Keratinocyte (primary cell): ENCODE measurements at regions not wholly inside any gene's neighbourhood (a gene's known extent, or its start where the extent isn't known, plus 50 kb on each side); places are given as distances from the start of the nearest gene placed in this dataset.

Experiments
- DNase-seq: peaks from one replicate; pipeline ENCODE4 v3.0.0-alpha.2; 2011; ENCODE audit warnings: low read depth, missing footprints, low spot score
- FAIRE-seq: peaks from 2 replicates; lab custom pipeline; 2011; peaks lifted over from hg19 to GRCh38; lab: Jason Lieb, UNC
- H2AFZ ChIP-seq: 2 replicates; pipeline ENCODE4 v1.6.0; 2012; ENCODE audit warnings: low read length, control low read depth, inconsistent platforms; ENCODE audit not compliant: control insufficient read depth
- H3K27ac ChIP-seq: 2 replicates; pipeline ENCODE4 v1.5.1; 2011; ENCODE audit warnings: low read length; ENCODE audit not compliant: control insufficient read depth, insufficient read depth
- H3K27me3 ChIP-seq: 3 replicates; pipeline ENCODE4 v1.6.0; 2011; ENCODE audit warnings: low read length; ENCODE audit not compliant: control insufficient read depth, insufficient read depth; ENCODE audit errors: extremely low read depth
- H3K36me3 ChIP-seq, 2 experiments: 2 replicates in 1 of 2; 3 replicates in 1 of 2; pipeline ENCODE4 v1.5.1; 2011; ENCODE audit warnings: low read length in 2 of 2, mild to moderate bottlenecking in 1 of 2; ENCODE audit not compliant: control insufficient read depth in 2 of 2, insufficient read depth in 2 of 2; ENCODE audit errors: extremely low read depth in 1 of 2
- H3K4me1 ChIP-seq: 3 replicates; pipeline ENCODE4 v1.5.1; 2011; ENCODE audit warnings: low read length; ENCODE audit not compliant: control insufficient read depth, insufficient read depth; ENCODE audit errors: extremely low read depth
- H3K4me2 ChIP-seq: 3 replicates; pipeline ENCODE4 v1.6.0; 2011; ENCODE audit warnings: low read depth, low read length; ENCODE audit not compliant: control insufficient read depth, insufficient read depth; ENCODE audit errors: extremely low read depth
- H3K4me3 ChIP-seq, 3 experiments: fragments of 200-600 bp in 1 of 3; sonication (generic) in 1 of 3; 2 replicates in 2 of 3; 3 replicates in 1 of 3; pipeline ENCODE4 v1.5.1; 2011 to 2016; ENCODE audit warnings: low read length in 3 of 3, mild to moderate bottlenecking in 3 of 3, control low read depth in 2 of 3, inconsistent platforms in 1 of 3, low read depth in 1 of 3, mixed read lengths in 1 of 3, mixed run types in 1 of 3, moderate library complexity in 1 of 3; ENCODE audit not compliant: control insufficient read depth in 2 of 3, insufficient read depth in 2 of 3; ENCODE audit errors: extremely low read depth in 1 of 3
- H3K79me2 ChIP-seq: 2 replicates; pipeline ENCODE4 v1.6.0; 2012; ENCODE audit warnings: low read length; ENCODE audit not compliant: control insufficient read depth, insufficient read depth
- H3K9ac ChIP-seq: 3 replicates; pipeline ENCODE4 v1.6.0; 2011; ENCODE audit warnings: low read length; ENCODE audit not compliant: control insufficient read depth, insufficient read depth; ENCODE audit errors: extremely low read depth
- H3K9me1 ChIP-seq: 3 replicates; pipeline ENCODE4 v1.6.0; 2011; ENCODE audit warnings: low read length; ENCODE audit not compliant: control insufficient read depth, insufficient read depth; ENCODE audit errors: extremely low read depth
- H3K9me3 ChIP-seq: 2 replicates; pipeline ENCODE4 v1.5.1; 2012; ENCODE audit warnings: low read depth, low read length; ENCODE audit not compliant: control insufficient read depth
- H4K20me1 ChIP-seq: 3 replicates; pipeline ENCODE4 v1.6.0; 2011; ENCODE audit warnings: low read length; ENCODE audit not compliant: control insufficient read depth, insufficient read depth; ENCODE audit errors: extremely low read depth
- CTCF ChIP-seq, 3 experiments: IDR thresholded peaks in 1 of 3; conservative IDR thresholded peaks in 1 of 3; optimal IDR thresholded peaks in 1 of 3; 2 replicates in 2 of 3; 3 replicates in 1 of 3; pipeline versions ENCODE3 to v1.5.1; 2011; ENCODE audit warnings: low read length in 3 of 3, mild to moderate bottlenecking in 3 of 3, moderate library complexity in 2 of 3, control low read depth in 1 of 3, inconsistent platforms in 1 of 3; ENCODE audit not compliant: insufficient read depth in 2 of 3; ENCODE audit errors: extremely low read depth in 1 of 3
- EZH2 ChIP-seq: IDR thresholded peaks from one replicate; pipeline ENCODE4 v1.6.1; 2012; ENCODE audit warnings: inconsistent platforms, mild to moderate bottlenecking, low read length, moderate library complexity
- dilution Hi-C: fragments of 300-500 bp; cut with MboI; formaldehyde crosslinking; loops from one replicate; pipeline ENCODE4 v1.7.0; 2020; ENCODE audit warnings: low sequenced_read_pairs; ENCODE audit not compliant: extremely low pct_ligation_motif_present

GRCh38 chr12:45663455-45663854, 66.1 kb upstream of the ARID2 start:
- Histone ChIP-seq H3K36me3 (no peaks in the 10 kb centered on the region), H3K27me3 (no peaks in the 10 kb centered on the region), H3K9ac (no peak overlapping the region), H3K9me3 (peaks cover 4% of the 10 kb centered on the region), H3K4me2 (no peak overlapping the region), H4K20me1 (no peaks in the 10 kb centered on the region), H3K27ac (no peak overlapping the region), H3K4me1 (peaks cover 5% of the 10 kb centered on the region), H3K79me2 (no peaks in the 10 kb centered on the region), H3K4me3 (no peak overlapping the region), H2AFZ (no peak overlapping the region), H3K9me1 (no peaks in the 10 kb centered on the region)
- dilution Hi-C loops = no loop called here
- TF ChIP-seq EZH2 (no peak), CTCF (optimal IDR thresholded peaks at IDR 0.05 in 1 of 3, IDR thresholded peaks at IDR 0.05 in 1 of 3, conservative IDR thresholded peaks at IDR 0.05 in 1 of 3; ENCODE audit: extremely low read depth in 1 of 3, insufficient read depth in 2 of 3, low read length in 3 of 3) (no peak)
- FAIRE-seq (no peak), DNase-seq (no peak)

- Histone ChIP-seq H3K27ac (no peak overlapping the region), H3K9me3 (peaks cover 1% of the 10 kb centered on the region), H4K20me1 (no peaks in the 10 kb centered on the region), H2AFZ (no peak overlapping the region), H3K4me2 (no peak overlapping the region), H3K36me3 (no peaks in the 10 kb centered on the region), H3K9me1 (no peaks in the 10 kb centered on the region), H3K9ac (no peak overlapping the region), H3K4me3 (no peak overlapping the region), H3K79me2 (no peaks in the 10 kb centered on the region), H3K27me3 (no peaks in the 10 kb centered on the region), H3K4me1 (peaks cover under 1% of the 10 kb centered on the region)
- dilution Hi-C loops = no loop called here
- TF ChIP-seq CTCF (optimal IDR thresholded peaks at IDR 0.05 in 1 of 3, IDR thresholded peaks at IDR 0.05 in 1 of 3, conservative IDR thresholded peaks at IDR 0.05 in 1 of 3; ENCODE audit: extremely low read depth in 1 of 3, insufficient read depth in 2 of 3, low read length in 3 of 3) = no peak
- TF ChIP-seq EZH2 = no peak
- no peak for DNase-seq
- no peak for FAIRE-seq
Observed at GRCh38 chr12:45665941-45666340, 63.6 kb upstream of the ARID2 start.
